PC-9 (cell line): ENCODE measurements at regions not wholly inside any gene's neighbourhood (a gene's known extent, or its start where the extent isn't known, plus 50 kb on each side); places are given as distances from the start of the nearest gene placed in this dataset.

Experiments
- BruUV-seq: library from RNA; stranded (reverse); fragments of 400-500 nt; replicated peaks from 2 replicates; lab custom pipeline; 2021; lab: Mats Ljungman, UMichigan
- CTCF ChIA-PET: fragments of 300-600 bp; sonication (Branson Sonifier 250); formaldehyde crosslinking; loops from one replicate; lab custom pipeline; 2022; ENCODE audit warnings: antibody characterized with exemption; lab: Charles Lee
- POLR2A ChIA-PET: fragments of 300-600 bp; sonication (Branson Sonifier 250); formaldehyde crosslinking; loops from one replicate; lab custom pipeline; 2022; ENCODE audit warnings: antibody characterized with exemption; ENCODE audit not compliant: unreplicated experiment; lab: Charles Lee
- DNase-seq, 2 experiments: peaks; one replicate each; pipeline versions ENCODE4 v3.0.0 to v3.0.0-alpha.2; 2015 to 2022; ENCODE audit warnings: mixed read lengths in 1 of 2
- H2AFZ ChIP-seq: fragments of 200-600 bp; sonication (generic); 2 replicates; pipeline ENCODE4 v1.8.1; 2017; ENCODE audit warnings: antibody characterized with exemption
- H3F3A ChIP-seq: fragments of 200-600 bp; sonication (generic); 2 replicates; pipeline ENCODE4 v1.8.1; 2017; ENCODE audit warnings: antibody characterized with exemption, mild to moderate bottlenecking, low read depth; ENCODE audit not compliant: insufficient read depth
- H3K27ac ChIP-seq: fragments of 200-600 bp; sonication (generic); 2 replicates; pipeline ENCODE4 v1.6.1; 2016; ENCODE audit warnings: mixed run types
- H3K27me3 ChIP-seq: fragments of 200-600 bp; sonication (generic); 2 replicates; pipeline ENCODE4 v1.6.1; 2016; ENCODE audit warnings: low read depth, mixed run types; ENCODE audit not compliant: insufficient read depth
- H3K36me3 ChIP-seq: fragments of 200-600 bp; sonication (generic); 2 replicates; pipeline ENCODE4 v1.6.1; 2016; ENCODE audit warnings: low read depth, mixed run types
- H3K4me1 ChIP-seq: fragments of 200-600 bp; sonication (generic); replicated peaks from 2 replicates; pipeline ENCODE4 v1.6.1; 2016; ENCODE audit warnings: mixed run types; ENCODE audit not compliant: insufficient read depth
- H3K4me2 ChIP-seq: fragments of 200-600 bp; sonication (generic); 2 replicates; pipeline ENCODE4 v1.6.1; 2017; ENCODE audit warnings: mixed run types
- H3K4me3 ChIP-seq: fragments of 200-600 bp; sonication (generic); 2 replicates; pipeline ENCODE4 v1.6.1; 2016; ENCODE audit warnings: mixed run types
- H3K79me2 ChIP-seq: fragments of 200-600 bp; sonication (generic); 2 replicates; pipeline ENCODE4 v1.6.1; 2017; ENCODE audit warnings: low read depth, mixed run types
- H3K9me2 ChIP-seq: fragments of 200-600 bp; sonication (generic); 2 replicates; pipeline ENCODE4 v1.8.1; 2017; ENCODE audit warnings: mild to moderate bottlenecking; ENCODE audit not compliant: insufficient read depth
- H3K9me3 ChIP-seq: fragments of 200-600 bp; sonication (generic); 2 replicates; pipeline ENCODE4 v1.8.1; 2016; ENCODE audit warnings: low read depth; ENCODE audit not compliant: insufficient read depth
- H4K20me1 ChIP-seq: fragments of 200-600 bp; sonication (generic); 2 replicates; pipeline ENCODE4 v1.8.1; 2017; ENCODE audit not compliant: insufficient read depth
- CTCF ChIP-seq: fragments of 200-600 bp; sonication (generic); conservative IDR thresholded peaks from 2 replicates; pipeline ENCODE4 v1.6.1; 2017; ENCODE audit warnings: mixed run types, antibody characterized with exemption, mild to moderate bottlenecking, moderate library complexity
- EZH2 ChIP-seq: fragments of 200-600 bp; sonication (generic); IDR thresholded peaks from 2 replicates; pipeline ENCODE4 v1.8.0; 2017; ENCODE audit warnings: antibody characterized with exemption, low read depth
- intact Hi-C: fragments of 100-400 bp; cut with micrococcal nuclease; formaldehyde crosslinking; loops from one replicate; pipeline ENCODE4 v1.10.0; 2022; ENCODE audit not compliant: unreplicated experiment

GRCh38 chr12:47373554-47374150 lies 293.9 kb upstream of the AMIGO2 start:
- H3K36me3 ChIP-seq, result no peaks in the 10 kb centered on the region; the same call in 1 of the 2 replicates
- H3K9me3 ChIP-seq, result no peaks in the 10 kb centered on the region
- BruUV-seq, result no TSS peak
- CTCF ChIA-PET, result no interaction called here
- TF ChIP-seq EZH2 (no peak), CTCF (no peak)
- H3K79me2 ChIP-seq, result no peaks in the 10 kb centered on the region
- no peak for DNase-seq
- no peak overlapping the region for H3K4me2 ChIP-seq
- peaks cover 25% of the 10 kb centered on the region for H3K4me1 ChIP-seq
- intact Hi-C loops, result no loop called here
- H4K20me1 ChIP-seq, result no peaks in the 10 kb centered on the region
- no peak overlapping the region for H3K27ac ChIP-seq
- H3K4me3 ChIP-seq, result no peak overlapping the region
- POLR2A ChIA-PET, result no interaction called here
- H3K9me2 ChIP-seq, result no peaks in the 10 kb centered on the region
- H3K27me3 ChIP-seq, result no peaks in the 10 kb centered on the region
- H2AFZ ChIP-seq, result no peak overlapping the region
- H3F3A ChIP-seq, result peaks cover 21% of the 10 kb centered on the region

GRCh38 chr12:47370421-47370820 lies 290.7 kb upstream of the AMIGO2 start:
- peak; percentile 58 to 91 for DNase-seq
- no peaks in the 10 kb centered on the region for H3K79me2 ChIP-seq
- BruUV-seq, result no TSS peak
- H3K4me2 ChIP-seq, result peak overlapping the region; percentile 70
- no peaks in the 10 kb centered on the region for H3K27me3 ChIP-seq
- peaks cover 21% of the 10 kb centered on the region for H3F3A ChIP-seq
- H3K4me3 ChIP-seq, result no peak overlapping the region; the same call in 1 of the 2 replicates
- POLR2A ChIA-PET, result no interaction called here
- CTCF ChIA-PET, result no interaction called here
- no peaks in the 10 kb centered on the region; the same call in 1 of the 2 replicates for H3K9me3 ChIP-seq
- H3K36me3 ChIP-seq, result no peaks in the 10 kb centered on the region; the same call in 1 of the 2 replicates
- TF ChIP-seq EZH2 (no peak), CTCF (no peak)
- intact Hi-C loops, result no loop called here
- no peaks in the 10 kb centered on the region for H3K9me2 ChIP-seq
- peak overlapping the region; percentile 72 for H3K27ac ChIP-seq
- 0 out of 2 replicates have a peak overlapping the region, but pooled peaks have one; percentile 40 for H2AFZ ChIP-seq
- peaks cover 24% of the 10 kb centered on the region for H3K4me1 ChIP-seq
- H4K20me1 ChIP-seq, result no peaks in the 10 kb centered on the region

GRCh38 chr12:47369085-47369484 lies 289.3 kb upstream of the AMIGO2 start:
- Histone ChIP-seq H2AFZ (no peak overlapping the region), H3K4me1 (peaks cover 24% of the 10 kb centered on the region), H3K4me2 (no peak overlapping the region), H3K4me3 (no peak overlapping the region), H3K27ac (no peak overlapping the region), H4K20me1 (no peaks in the 10 kb centered on the region), H3F3A (peaks cover 21% of the 10 kb centered on the region), H3K36me3 (no peaks in the 10 kb centered on the region), H3K27me3 (no peaks in the 10 kb centered on the region), H3K9me2 (no peaks in the 10 kb centered on the region), H3K79me2 (no peaks in the 10 kb centered on the region), H3K9me3 (no peaks in the 10 kb centered on the region; the same call in 1 of the 2 replicates)
- intact Hi-C loops, result no loop called here
- TF ChIP-seq CTCF, result no peak
- ChIA-PET CTCF (no interaction called here), POLR2A (interaction anchor here (0.7 kb wide), 2 partner anchors 100 to 678 kb away, joined by 3 to 5 read pairs; no protein-coding TSS in a partner anchor)
- no TSS peak for BruUV-seq
- DNase-seq, result no peak
